ENCODE measurements at regions not wholly inside any gene's neighbourhood (a gene's known extent, or its start where the extent isn't known, plus 50 kb on each side); places are given as distances from the start of the nearest gene placed in this dataset.

DNA sequence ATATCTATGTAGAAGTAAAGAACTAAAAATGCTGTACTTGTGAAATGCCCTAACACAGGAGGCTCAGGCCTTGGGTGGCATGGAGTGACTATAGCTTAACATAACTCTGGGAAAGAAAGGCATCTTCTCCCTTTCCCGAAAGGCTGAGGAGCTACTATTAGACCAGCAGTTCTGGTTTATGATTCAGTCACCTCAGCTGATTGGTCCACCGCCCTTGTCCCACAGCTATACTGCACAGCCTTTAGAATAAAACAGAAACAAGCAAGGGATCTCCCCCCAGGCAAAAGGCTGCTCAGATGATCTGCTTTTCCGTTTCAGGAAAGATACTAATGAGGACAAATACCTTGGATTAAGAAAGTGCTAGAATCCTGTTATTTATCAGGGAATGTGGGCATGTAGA, 171.3 kb downstream of the SNCA start:
- DNase-seq = no peak

- no peak for DNase-seq
These were observed 172.4 kb downstream of the SNCA start for GRCh38 chr4:89664521-89664920.

DNA sequence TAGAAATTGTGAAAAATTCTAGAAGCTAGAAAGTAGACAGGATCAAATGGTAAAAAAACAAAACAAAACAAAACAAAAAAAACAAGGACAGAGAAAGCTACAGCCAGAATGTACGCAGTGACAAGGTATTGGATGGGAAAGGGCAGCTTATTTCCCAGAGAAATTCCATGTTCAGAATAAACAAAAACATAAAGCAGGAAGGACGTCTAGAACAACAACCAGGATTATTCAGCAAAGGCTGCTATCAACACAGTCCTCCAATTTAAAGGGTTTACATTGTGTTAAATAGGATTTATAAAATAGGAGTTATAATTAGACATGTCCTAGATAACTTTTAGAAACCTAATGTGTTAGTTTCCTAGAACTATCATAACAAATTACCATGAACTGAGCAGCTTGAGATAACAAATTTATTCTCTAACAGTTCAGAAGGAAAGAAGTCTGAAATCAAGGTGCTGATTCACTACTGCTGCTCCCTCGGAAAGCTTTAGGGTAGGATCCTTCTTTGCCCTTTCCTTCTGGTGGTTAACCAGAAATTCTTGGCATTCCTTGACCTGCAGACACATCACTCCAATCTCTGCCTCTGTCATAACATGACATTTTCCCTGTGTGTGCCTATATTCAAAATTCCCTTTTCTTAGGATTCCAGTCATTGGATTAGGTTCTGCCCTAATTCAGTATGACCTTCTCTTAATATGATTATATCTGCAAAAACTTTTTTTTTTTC, 175.6 kb downstream of the SNCA start:
- DNase-seq = no peak

DNA sequence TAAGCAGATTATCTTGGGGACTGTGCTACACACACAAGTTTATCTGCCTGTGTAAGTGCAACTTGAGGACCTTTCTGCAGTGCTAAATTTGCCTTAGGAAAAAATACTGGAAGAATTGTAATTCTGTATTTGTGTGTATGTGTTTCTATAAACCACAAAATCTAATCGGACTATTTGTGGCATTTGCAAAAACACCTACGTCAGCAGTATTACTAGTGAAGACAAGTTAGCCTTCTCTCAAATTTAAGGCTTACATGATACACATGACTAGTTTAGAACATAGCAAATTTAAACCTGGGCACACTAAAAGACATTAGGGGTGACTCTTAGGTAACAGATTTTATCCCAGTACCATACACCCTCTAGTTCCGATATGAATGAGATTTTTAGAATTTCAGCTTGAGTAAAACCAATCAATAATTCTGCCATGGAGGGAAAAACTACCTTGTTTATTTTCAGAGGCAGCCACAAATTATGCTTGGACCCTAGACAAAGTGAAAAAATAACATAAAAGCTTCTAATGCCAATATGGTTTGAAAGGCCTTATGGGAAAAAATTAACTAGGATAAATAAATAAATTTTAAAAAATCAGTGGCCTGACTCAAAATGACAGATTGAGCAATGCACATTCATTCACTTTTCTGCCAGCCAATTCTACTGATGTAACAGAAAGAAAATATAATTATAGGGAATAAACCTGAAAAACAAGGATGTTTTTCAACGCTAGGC, 176.4 kb downstream of the SNCA start:
- DNase-seq = no peak

DNA sequence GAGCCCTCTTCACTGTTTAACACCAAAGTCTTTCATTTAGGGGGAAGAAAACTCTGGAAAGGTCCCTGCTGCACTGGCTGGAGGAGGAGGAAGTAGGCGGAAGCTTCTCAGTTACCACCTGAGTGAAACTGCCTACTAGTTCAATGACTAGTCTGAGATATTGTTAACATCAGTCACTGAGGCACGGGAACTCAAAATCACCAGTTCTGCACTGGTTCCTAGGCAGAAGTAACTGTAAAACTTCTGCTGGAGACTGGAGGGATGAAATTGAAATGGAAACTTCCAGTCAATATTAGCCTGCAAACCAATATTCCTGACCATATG, 178.3 kb downstream of the SNCA start:
- no peak for DNase-seq

DNA sequence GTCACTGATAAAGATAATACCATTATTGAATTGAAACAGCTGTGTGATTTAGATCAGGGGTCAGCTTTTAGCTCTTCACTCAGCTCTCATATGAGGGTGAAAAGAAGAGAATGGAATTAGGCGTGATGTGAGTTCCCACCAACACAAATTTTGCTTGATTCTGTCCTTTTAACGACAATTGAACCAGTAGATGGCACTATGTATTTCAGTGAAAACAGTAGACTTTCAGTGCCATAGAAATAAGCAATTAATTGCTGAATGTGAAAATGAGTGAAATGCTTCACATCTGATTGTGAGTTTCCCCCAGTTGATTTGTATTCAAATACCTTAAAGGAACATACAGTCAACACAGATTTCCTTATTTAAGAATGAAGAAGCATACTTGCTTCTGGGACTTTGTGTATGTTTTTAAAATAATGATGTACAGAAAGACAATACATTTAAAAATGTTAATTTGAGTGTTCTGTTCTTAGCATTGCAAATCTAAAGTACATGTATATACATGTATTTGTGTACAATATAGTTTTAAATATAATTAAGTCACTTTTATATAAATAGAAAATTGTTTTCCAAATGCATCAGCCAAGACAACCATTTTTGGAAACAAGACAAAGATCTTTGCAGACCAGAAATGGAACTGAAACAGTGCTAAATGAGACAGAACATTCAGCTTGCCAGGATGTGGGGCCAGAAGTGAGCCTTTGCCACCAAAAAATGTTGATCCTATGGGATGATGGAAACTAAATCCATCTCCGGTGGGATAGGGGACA, 178.8 kb downstream of the SNCA start:
- DNase-seq = peak; percentile 35

- DNase-seq = no peak
These were observed 183.9 kb downstream of the SNCA start for GRCh38 chr4:89653012-89653411.

- DNase-seq = no peak
These were observed 191.5 kb downstream of the SNCA start for GRCh38 chr4:89645482-89645881.

DNA sequence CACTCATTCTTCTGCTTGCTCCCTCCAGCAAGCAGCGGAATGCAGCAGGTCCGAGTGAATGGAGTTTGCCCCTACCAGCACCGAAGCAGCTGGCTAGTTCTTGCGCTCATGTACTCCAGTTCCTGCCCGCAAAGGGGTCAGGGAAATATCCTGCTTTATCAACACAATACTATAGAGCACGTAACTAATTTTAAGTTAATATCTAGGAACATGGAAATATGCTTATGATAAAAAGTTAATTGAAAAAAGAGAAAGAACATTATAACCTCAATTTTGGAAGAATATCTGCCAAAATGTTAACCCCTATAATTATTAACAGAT, 195.6 kb downstream of the SNCA start:
- no peak for DNase-seq

DNA sequence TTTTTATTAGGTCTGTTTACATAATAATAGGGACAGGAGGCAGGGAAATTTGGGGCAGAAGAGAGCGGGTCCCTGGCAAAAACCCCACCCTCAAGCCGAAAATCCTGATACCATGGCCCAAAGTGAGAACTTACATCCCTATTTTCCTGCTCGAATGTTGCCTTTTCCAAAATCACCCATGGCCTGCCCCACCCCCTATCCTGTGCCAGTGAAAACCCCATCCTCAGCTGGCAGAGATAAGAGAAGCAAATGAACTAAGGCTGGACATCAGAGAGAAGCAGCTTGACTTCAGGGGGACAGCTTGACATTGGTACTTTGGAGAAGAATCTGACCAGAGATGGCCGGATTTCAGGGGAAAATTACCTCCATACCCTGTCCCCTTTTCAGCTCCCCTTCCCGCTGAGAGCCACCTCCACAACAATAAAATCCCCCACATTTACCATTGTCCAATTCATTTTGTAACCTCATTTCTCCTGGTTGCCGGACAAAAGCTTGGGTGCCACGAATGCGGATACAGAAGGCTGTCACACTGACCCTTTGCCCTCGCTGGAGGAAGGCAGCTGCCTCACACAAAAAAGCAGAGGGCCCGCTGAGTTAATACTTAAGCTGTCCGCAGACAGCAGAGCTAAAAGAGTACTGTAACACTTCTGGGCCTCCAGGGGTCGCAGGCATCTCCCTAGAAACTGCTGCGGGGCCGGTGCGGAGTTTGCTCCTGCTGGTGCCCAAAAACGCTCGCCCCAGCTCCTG, 196.2 kb downstream of the SNCA start:
- no peak for DNase-seq

- no peak for DNase-seq
These were observed 197.6 kb downstream of the SNCA start for GRCh38 chr4:89639395-89639794.

GRCh38 chr4:89625599-89626293, 211.2 kb downstream of the SNCA start:
- no peak for DNase-seq

DNA sequence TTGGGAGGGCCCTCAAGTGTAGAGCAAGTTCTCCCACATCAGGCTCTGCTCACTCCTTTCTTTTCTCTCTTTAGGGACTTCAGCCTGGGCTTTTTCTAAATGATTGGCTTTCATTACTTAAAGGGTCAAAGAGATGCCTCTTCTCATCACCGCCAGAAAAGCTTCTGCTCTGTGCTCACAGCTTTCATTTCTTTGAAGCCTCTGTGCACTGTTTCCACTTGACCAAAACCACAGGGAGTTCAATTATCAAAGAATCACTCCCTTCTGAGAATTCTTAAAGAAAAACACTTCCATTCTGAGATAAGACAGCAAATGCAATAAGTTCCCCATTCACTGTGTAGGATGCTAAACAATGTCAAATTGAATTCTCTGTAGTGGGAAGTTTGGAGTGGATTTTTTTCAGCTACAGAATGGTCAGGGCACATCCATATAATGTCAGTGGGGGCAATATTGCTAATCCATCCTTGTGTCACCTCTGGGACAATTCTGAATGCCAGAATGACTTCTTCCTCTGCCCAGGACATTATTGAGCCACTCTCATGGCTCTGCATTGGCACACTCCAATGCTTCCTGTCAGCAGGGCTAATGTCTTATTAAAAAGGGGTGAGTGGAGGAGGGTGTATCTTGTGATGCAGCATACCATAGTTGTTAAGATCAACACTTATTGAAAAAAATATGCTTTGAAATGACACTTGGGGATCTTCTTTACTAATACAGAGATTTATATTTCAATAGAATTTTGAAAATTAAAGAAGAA, 217.6 kb downstream of the SNCA start:
- no peak for DNase-seq

- no peak for DNase-seq
These were observed 218.8 kb downstream of the SNCA start for GRCh38 chr4:89618151-89618550.

GRCh38 chr4:89617317-89617716, 219.6 kb downstream of the SNCA start:
- DNase-seq = no peak

DNA sequence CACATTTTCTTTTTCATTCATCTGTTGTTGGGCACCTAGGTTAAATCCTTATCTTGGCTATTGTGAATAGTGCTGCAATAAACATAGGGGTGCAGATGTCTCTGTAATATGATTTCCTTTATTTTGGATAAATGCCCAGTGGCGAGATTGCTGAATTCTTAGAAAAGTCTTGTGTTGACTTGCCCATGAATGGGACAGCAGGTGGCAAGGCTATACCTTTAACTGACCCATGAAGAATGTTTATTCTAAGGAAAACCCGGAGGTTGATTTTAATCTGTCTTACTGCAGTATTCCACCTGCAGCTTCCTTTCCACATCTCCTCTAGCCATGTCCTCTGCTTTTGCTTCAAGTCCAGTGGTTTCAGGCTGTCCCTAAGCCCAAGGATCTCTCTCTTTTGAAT, 220.6 kb downstream of the SNCA start:
- no peak for DNase-seq

DNA sequence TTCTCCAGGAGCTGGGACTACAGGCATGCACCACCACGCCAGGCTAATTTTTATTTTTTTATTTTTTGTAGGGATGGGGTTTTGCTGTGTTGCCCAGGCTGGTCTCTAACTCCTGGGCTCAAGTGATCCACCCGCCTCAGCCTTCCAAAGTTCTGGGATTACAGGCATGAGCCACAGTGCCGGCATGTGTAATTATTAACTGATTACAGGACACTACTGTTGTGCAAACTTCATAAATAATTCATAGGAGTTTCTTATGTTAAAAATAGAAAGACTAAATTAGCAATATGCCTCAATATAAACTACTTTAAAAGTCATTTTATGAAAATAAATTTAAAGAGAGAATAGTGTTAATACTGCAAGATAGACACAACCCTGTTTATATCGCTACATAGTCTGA, 221.9 kb downstream of the SNCA start:
- no peak for DNase-seq

GRCh38 chr4:89614155-89614554, 222.8 kb downstream of the SNCA start:
- DNase-seq = no peak

GRCh38 chr4:89610236-89610635, 226.7 kb downstream of the SNCA start:
- no peak for DNase-seq

GRCh38 chr4:89609756-89610155, 227.2 kb downstream of the SNCA start:
- no peak for DNase-seq

DNA sequence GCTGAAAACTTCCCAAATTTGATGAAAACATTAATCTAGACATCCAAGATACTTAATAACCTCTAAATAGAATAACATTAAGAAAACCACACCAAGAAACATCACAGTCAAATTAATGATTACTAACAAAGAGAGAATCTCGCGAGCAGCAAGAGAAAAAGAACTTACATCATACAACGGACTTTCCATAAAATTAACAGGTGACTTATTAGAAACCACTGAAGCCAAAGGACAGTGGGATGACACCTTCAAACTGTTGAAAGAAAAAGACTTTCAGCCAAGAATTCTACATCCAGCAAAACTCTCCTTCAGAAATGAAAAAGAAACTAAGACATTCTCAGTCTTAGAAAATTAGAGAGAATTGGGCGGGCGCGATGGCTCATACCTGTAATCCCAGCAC, 232.0 kb downstream of the SNCA start:
- no peak for DNase-seq

- no peak for DNase-seq
These were observed 237.9 kb downstream of the SNCA start for GRCh38 chr4:89599026-89599425.
